ENCODE measurements at regions not wholly inside any gene's neighbourhood (a gene's known extent, or its start where the extent isn't known, plus 50 kb on each side); places are given as distances from the start of the nearest gene placed in this dataset.

- H3K27ac ChIP-seq = no peak overlapping the region
- ATAC-seq (peak in 3 of 4 donors; percentile 7 to 47 (median 43)), FAIRE-seq (no peak), DNase-seq (no peak)
- H3K36me3 ChIP-seq = no peaks in the 10 kb centered on the region
- no peak for TF ChIP-seq CTCF (IDR thresholded peaks at IDR 0.05)
- no peaks in the 10 kb centered on the region for H3K27me3 ChIP-seq
- intact Hi-C loops (cut with DNase I) = no loop called here
- no peaks in the 10 kb centered on the region for H3K9me3 ChIP-seq
- H3K4me3 ChIP-seq = no peak overlapping the region
- 79 to 84% methylated on average over 4 of the region's 4 CpGs for WGBS, 2 donors
- H3K4me1 ChIP-seq = peaks cover 17 to 24% (median 23%) of the 10 kb centered on the region in 3 donors
Measured at GRCh38 chr6:44052419-44053023, 74.7 kb downstream of the MRPL14 start.

- FAIRE-seq = no peak
- peak; percentile 35 to 66 (median 50) for ATAC-seq
- peaks cover 17 to 24% (median 23%) of the 10 kb centered on the region in 3 donors for H3K4me1 ChIP-seq
Measured at GRCh38 chr6:44051515-44051914, 75.7 kb downstream of the MRPL14 start.

GRCh38 chr6:44050872-44051505, 76.3 kb downstream of the MRPL14 start:
- TF ChIP-seq CTCF (IDR thresholded peaks at IDR 0.05) = no peak
- intact Hi-C loops (cut with DNase I) = no loop called here
- ATAC-seq (peak; percentile 26 to 59 (median 40)), FAIRE-seq (no peak), DNase-seq (no peak)
- H3K27me3 ChIP-seq = no peaks in the 10 kb centered on the region
- H3K4me3 ChIP-seq = no peak overlapping the region
- 43 to 53% methylated on average over 5 to 7 of the region's 7 CpGs for WGBS, 2 donors
- H3K27ac ChIP-seq = peak overlapping the region in 2 of 4 donors; percentile 7 to 41
- peaks cover 17 to 24% (median 23%) of the 10 kb centered on the region in 3 donors for H3K4me1 ChIP-seq
- no peaks in the 10 kb centered on the region for H3K9me3 ChIP-seq
- no peaks in the 10 kb centered on the region for H3K36me3 ChIP-seq

More at GRCh38 chr6:44051515-44051914, 75.7 kb downstream of the MRPL14 start:
- Histone ChIP-seq H3K27me3 (no peaks in the 10 kb centered on the region), H3K4me3 (no peak overlapping the region), H3K27ac (no peak overlapping the region), H3K9me3 (no peaks in the 10 kb centered on the region), H3K36me3 (no peaks in the 10 kb centered on the region)
- TF ChIP-seq CTCF (IDR thresholded peaks at IDR 0.05) = no peak
- DNase-seq = peak in 1 of 6 donors; percentile 58
- whole genome bisulfite sequencing, 2 donors = 72 to 80% methylated on average over 3 of the region's 3 CpGs
- intact Hi-C loops (cut with DNase I) = no loop called here

GRCh38 chr6:44049989-44050871, 77.0 kb downstream of the MRPL14 start:
- intact Hi-C loops (cut with DNase I) = no loop called here
- ATAC-seq (peak; percentile 19 to 68 (median 60)), DNase-seq (peak in 1 of 6 donors; percentile 27), FAIRE-seq (no peak)
- H3K4me3 ChIP-seq = no peak overlapping the region
- peaks cover 17 to 24% (median 23%) of the 10 kb centered on the region in 3 donors for H3K4me1 ChIP-seq
- H3K27me3 ChIP-seq = no peaks in the 10 kb centered on the region
- H3K36me3 ChIP-seq = no peaks in the 10 kb centered on the region
- WGBS, 2 donors = 20 to 22% methylated on average over 6 of the region's 6 CpGs
- no peak for TF ChIP-seq CTCF (IDR thresholded peaks at IDR 0.05)
- H3K9me3 ChIP-seq = no peaks in the 10 kb centered on the region
- H3K27ac ChIP-seq = peak overlapping the region in 3 of 4 donors; percentile 7 to 42 (median 41)

Data from pancreas (tissue), 10 donors.